Keratinocyte (primary cell): ENCODE measurements at regions not wholly inside any gene's neighbourhood (a gene's known extent, or its start where the extent isn't known, plus 50 kb on each side); places are given as distances from the start of the nearest gene placed in this dataset.
A peak's percentile ranks its signal among the peaks of the same experiment; 100 is the strongest.

Experiments used
- DNase-seq: peaks from one replicate; pipeline ENCODE4 v3.0.0-alpha.2; 2011; ENCODE audit warnings: low read depth, missing footprints, low spot score
- FAIRE-seq: peaks from 2 replicates; lab custom pipeline; 2011; peaks lifted over from hg19 to GRCh38; lab: Jason Lieb, UNC
- H2AFZ ChIP-seq: 2 replicates; pipeline ENCODE4 v1.6.0; 2012; ENCODE audit warnings: low read length, control low read depth, inconsistent platforms; ENCODE audit not compliant: control insufficient read depth
- H3K27ac ChIP-seq: 2 replicates; pipeline ENCODE4 v1.5.1; 2011; ENCODE audit warnings: low read length; ENCODE audit not compliant: control insufficient read depth, insufficient read depth
- H3K27me3 ChIP-seq: 3 replicates; pipeline ENCODE4 v1.6.0; 2011; ENCODE audit warnings: low read length; ENCODE audit not compliant: control insufficient read depth, insufficient read depth; ENCODE audit errors: extremely low read depth
- H3K36me3 ChIP-seq, 2 experiments: 2 replicates in 1 of 2; 3 replicates in 1 of 2; pipeline ENCODE4 v1.5.1; 2011; ENCODE audit warnings: low read length in 2 of 2, mild to moderate bottlenecking in 1 of 2; ENCODE audit not compliant: control insufficient read depth in 2 of 2, insufficient read depth in 2 of 2; ENCODE audit errors: extremely low read depth in 1 of 2
- H3K4me1 ChIP-seq: 3 replicates; pipeline ENCODE4 v1.5.1; 2011; ENCODE audit warnings: low read length; ENCODE audit not compliant: control insufficient read depth, insufficient read depth; ENCODE audit errors: extremely low read depth
- H3K4me2 ChIP-seq: 3 replicates; pipeline ENCODE4 v1.6.0; 2011; ENCODE audit warnings: low read depth, low read length; ENCODE audit not compliant: control insufficient read depth, insufficient read depth; ENCODE audit errors: extremely low read depth
- H3K4me3 ChIP-seq, 3 experiments: fragments of 200-600 bp in 1 of 3; sonication (generic) in 1 of 3; 2 replicates in 2 of 3; 3 replicates in 1 of 3; pipeline ENCODE4 v1.5.1; 2011 to 2016; ENCODE audit warnings: low read length in 3 of 3, mild to moderate bottlenecking in 3 of 3, control low read depth in 2 of 3, inconsistent platforms in 1 of 3, low read depth in 1 of 3, mixed read lengths in 1 of 3, mixed run types in 1 of 3, moderate library complexity in 1 of 3; ENCODE audit not compliant: control insufficient read depth in 2 of 3, insufficient read depth in 2 of 3; ENCODE audit errors: extremely low read depth in 1 of 3
- H3K79me2 ChIP-seq: 2 replicates; pipeline ENCODE4 v1.6.0; 2012; ENCODE audit warnings: low read length; ENCODE audit not compliant: control insufficient read depth, insufficient read depth
- H3K9ac ChIP-seq: 3 replicates; pipeline ENCODE4 v1.6.0; 2011; ENCODE audit warnings: low read length; ENCODE audit not compliant: control insufficient read depth, insufficient read depth; ENCODE audit errors: extremely low read depth
- H3K9me1 ChIP-seq: 3 replicates; pipeline ENCODE4 v1.6.0; 2011; ENCODE audit warnings: low read length; ENCODE audit not compliant: control insufficient read depth, insufficient read depth; ENCODE audit errors: extremely low read depth
- H3K9me3 ChIP-seq: 2 replicates; pipeline ENCODE4 v1.5.1; 2012; ENCODE audit warnings: low read depth, low read length; ENCODE audit not compliant: control insufficient read depth
- H4K20me1 ChIP-seq: 3 replicates; pipeline ENCODE4 v1.6.0; 2011; ENCODE audit warnings: low read length; ENCODE audit not compliant: control insufficient read depth, insufficient read depth; ENCODE audit errors: extremely low read depth
- CTCF ChIP-seq, 3 experiments: IDR thresholded peaks in 1 of 3; conservative IDR thresholded peaks in 1 of 3; optimal IDR thresholded peaks in 1 of 3; 2 replicates in 2 of 3; 3 replicates in 1 of 3; pipeline versions ENCODE3 to v1.5.1; 2011; ENCODE audit warnings: low read length in 3 of 3, mild to moderate bottlenecking in 3 of 3, moderate library complexity in 2 of 3, control low read depth in 1 of 3, inconsistent platforms in 1 of 3; ENCODE audit not compliant: insufficient read depth in 2 of 3; ENCODE audit errors: extremely low read depth in 1 of 3
- EZH2 ChIP-seq: IDR thresholded peaks from one replicate; pipeline ENCODE4 v1.6.1; 2012; ENCODE audit warnings: inconsistent platforms, mild to moderate bottlenecking, low read length, moderate library complexity
- dilution Hi-C: fragments of 300-500 bp; cut with MboI; formaldehyde crosslinking; loops from one replicate; pipeline ENCODE4 v1.7.0; 2020; ENCODE audit warnings: low sequenced_read_pairs; ENCODE audit not compliant: extremely low pct_ligation_motif_present

GRCh38 chr14:97401714-97402113 is 604.5 kb downstream of the VRK1 start:
- peak overlapping the region; percentile 2 for H3K4me2 ChIP-seq
- H3K4me1 ChIP-seq = no peaks in the 10 kb centered on the region
- no peak overlapping the region for H3K9ac ChIP-seq
- H3K9me3 ChIP-seq = no peaks in the 10 kb centered on the region
- H3K36me3 ChIP-seq = no peaks in the 10 kb centered on the region
- FAIRE-seq (no peak), DNase-seq (no peak)
- dilution Hi-C loops = no loop called here
- no peak overlapping the region for H2AFZ ChIP-seq
- no peaks in the 10 kb centered on the region for H3K79me2 ChIP-seq
- H3K27me3 ChIP-seq = no peaks in the 10 kb centered on the region
- H3K9me1 ChIP-seq = no peaks in the 10 kb centered on the region
- no peaks in the 10 kb centered on the region for H4K20me1 ChIP-seq
- H3K27ac ChIP-seq = no peak overlapping the region
- H3K4me3 ChIP-seq = no peak overlapping the region
- no peak for TF ChIP-seq EZH2
- no peak for TF ChIP-seq CTCF (optimal IDR thresholded peaks at IDR 0.05 in 1 of 3, IDR thresholded peaks at IDR 0.05 in 1 of 3, conservative IDR thresholded peaks at IDR 0.05 in 1 of 3; ENCODE audit: extremely low read depth in 1 of 3, insufficient read depth in 2 of 3, low read length in 3 of 3)

GRCh38 chr14:97402279-97402678 is 605.1 kb downstream of the VRK1 start:
- H3K9me3 ChIP-seq = no peaks in the 10 kb centered on the region
- no peak overlapping the region for H3K27ac ChIP-seq
- H3K9ac ChIP-seq = no peak overlapping the region
- no peak overlapping the region for H2AFZ ChIP-seq
- no peaks in the 10 kb centered on the region for H3K9me1 ChIP-seq
- no peaks in the 10 kb centered on the region for H4K20me1 ChIP-seq
- DNase-seq (no peak), FAIRE-seq (no peak)
- no peaks in the 10 kb centered on the region for H3K27me3 ChIP-seq
- H3K36me3 ChIP-seq = no peaks in the 10 kb centered on the region
- TF ChIP-seq EZH2 (no peak), CTCF (optimal IDR thresholded peaks at IDR 0.05 in 1 of 3, IDR thresholded peaks at IDR 0.05 in 1 of 3, conservative IDR thresholded peaks at IDR 0.05 in 1 of 3; ENCODE audit: extremely low read depth in 1 of 3, insufficient read depth in 2 of 3, low read length in 3 of 3) (no peak)
- dilution Hi-C loops = no loop called here
- H3K4me3 ChIP-seq = no peak overlapping the region
- H3K79me2 ChIP-seq = no peaks in the 10 kb centered on the region
- H3K4me1 ChIP-seq = no peaks in the 10 kb centered on the region
- H3K4me2 ChIP-seq = no peak overlapping the region
